SK-N-SH (cell line): ENCODE measurements at regions not wholly inside any gene's neighbourhood (a gene's known extent, or its start where the extent isn't known, plus 50 kb on each side); places are given as distances from the start of the nearest gene placed in this dataset.

Experiments used
- CTCF ChIA-PET: fragments of 300-600, 350-600 bp; formaldehyde crosslinking; extraction: SDS; loops from one replicate; lab custom pipeline; 2021; lab: Yijun Ruan, JAX
- POLR2A ChIA-PET: fragments of 350-600 bp; sonication (Branson Sonifier 250); formaldehyde crosslinking; extraction: SDS; loops from one replicate; lab custom pipeline; 2020; ENCODE audit warnings: antibody characterized with exemption, inconsistent platforms; lab: Yijun Ruan, JAX
- DNase-seq: peaks from one replicate; pipeline ENCODE4 v3.0.0; 2012
- H2AFZ ChIP-seq: fragments of 200-600 bp; sonication (generic); 2 replicates; pipeline ENCODE4 v1.8.1; 2016; ENCODE audit warnings: antibody characterized with exemption, mild to moderate bottlenecking, low read depth
- H3F3A ChIP-seq: fragments of 200-600 bp; sonication (generic); replicated peaks from 2 replicates; pipeline ENCODE3; 2016; ENCODE audit warnings: antibody characterized with exemption, mild to moderate bottlenecking; ENCODE audit not compliant: insufficient read depth
- H3K27ac ChIP-seq, 2 experiments: fragments of 200-500 bp in 1 of 2; fragments of 200-600 bp in 1 of 2; sonication (Bioruptor generic) in 1 of 2; sonication (generic), shearing (Covaris generic) in 1 of 2; 2 replicates each; pipeline versions ENCODE4 v1.5.1 to v1.6.1; 2014 to 2016; ENCODE audit warnings: low read depth in 2 of 2, inconsistent platforms in 1 of 2, low read length in 1 of 2, mild to moderate bottlenecking in 1 of 2, mixed read lengths in 1 of 2
- H3K27me3 ChIP-seq: fragments of 200-600 bp; sonication (generic), shearing (Covaris generic); 2 replicates; pipeline ENCODE4 v1.6.1; 2016; ENCODE audit warnings: mixed run types; ENCODE audit not compliant: insufficient read depth
- H3K36me3 ChIP-seq, 2 experiments: fragments of 200-500 bp in 1 of 2; fragments of 200-600 bp in 1 of 2; sonication (Bioruptor generic) in 1 of 2; sonication (generic) in 1 of 2; replicated peaks in 1 of 2; 2 replicates each; pipeline versions ENCODE3 to v1.5.1; 2014 to 2016; ENCODE audit warnings: low read length in 1 of 2, mild to moderate bottlenecking in 1 of 2; ENCODE audit not compliant: insufficient read depth in 2 of 2, control insufficient read depth in 1 of 2
- H3K4me1 ChIP-seq, 2 experiments: fragments of 200-500 bp in 1 of 2; fragments of 200-600 bp in 1 of 2; sonication (Bioruptor generic) in 1 of 2; sonication (generic), shearing (Covaris generic) in 1 of 2; 2 replicates each; pipeline versions ENCODE4 v1.5.1 to v1.6.1; 2014 to 2016; ENCODE audit warnings: low read depth in 1 of 2, low read length in 1 of 2, mixed run types in 1 of 2; ENCODE audit not compliant: insufficient read depth in 2 of 2, control insufficient read depth in 1 of 2
- H3K4me2 ChIP-seq: fragments of 200-600 bp; sonication (generic), shearing (Covaris generic); 2 replicates; pipeline ENCODE4 v1.6.1; 2017; ENCODE audit warnings: mixed run types
- H3K4me3 ChIP-seq, 2 experiments: fragments of 200-500 bp in 1 of 2; fragments of 200-600 bp in 1 of 2; sonication (Bioruptor generic) in 1 of 2; sonication (generic), shearing (Covaris generic) in 1 of 2; 2 replicates each; pipeline versions ENCODE4 v1.5.1 to v1.8.1; 2014 to 2016; ENCODE audit warnings: low read depth in 2 of 2, inconsistent platforms in 1 of 2, low read length in 1 of 2, mild to moderate bottlenecking in 1 of 2, mixed read lengths in 1 of 2, moderate library complexity in 1 of 2
- H3K79me2 ChIP-seq: fragments of 200-600 bp; sonication (generic); 2 replicates; pipeline ENCODE4 v1.8.1; 2017; ENCODE audit warnings: mild to moderate bottlenecking; ENCODE audit not compliant: insufficient read depth
- H3K9ac ChIP-seq: fragments of 200-600 bp; sonication (generic); 2 replicates; pipeline ENCODE4 v1.6.1; 2017; ENCODE audit warnings: mixed run types
- H3K9me2 ChIP-seq: fragments of 200-600 bp; sonication (generic); 2 replicates; pipeline ENCODE4 v1.6.1; 2017; ENCODE audit warnings: mixed run types
- H3K9me3 ChIP-seq: fragments of 200-600 bp; sonication (generic); 2 replicates; pipeline ENCODE4 v1.6.1; 2017; ENCODE audit warnings: mixed run types, mild to moderate bottlenecking, moderate library complexity
- H4K20me1 ChIP-seq: fragments of 200-600 bp; sonication (generic); 2 replicates; pipeline ENCODE4 v1.6.1; 2017; ENCODE audit warnings: mild to moderate bottlenecking, mixed run types; ENCODE audit not compliant: insufficient read depth
- CHD2 ChIP-seq: fragments of 150-350 bp; IDR thresholded peaks from 2 replicates; pipeline ENCODE4 v1.6.1; 2018; ENCODE audit warnings: low read length; ENCODE audit not compliant: partially characterized antibody
- ELF1 ChIP-seq: IDR thresholded peaks from 2 replicates; pipeline ENCODE4 v1.4.0; 2012
- EP300 ChIP-seq, 2 experiments: IDR thresholded peaks; 2 replicates each; pipeline versions ENCODE4 v1.4.0 to v1.6.1; 2012; ENCODE audit warnings: borderline replicate concordance in 1 of 2, low read depth in 1 of 2, low read length in 1 of 2
- EZH2phosphoT487 ChIP-seq: fragments of 200-600 bp; sonication (generic); IDR thresholded peaks from 2 replicates; pipeline ENCODE4 v1.6.1; 2017; ENCODE audit warnings: low read depth, mixed run types, mild to moderate bottlenecking, antibody characterized with exemption, moderate library complexity, borderline replicate concordance
- GATA2 ChIP-seq: sonication (generic); formaldehyde crosslinking; IDR thresholded peaks from 2 replicates; pipeline ENCODE4 v1.5.0; 2020; ENCODE audit warnings: mild to moderate bottlenecking, missing genetic modification reagents
- MEF2A ChIP-seq: IDR thresholded peaks from 2 replicates; pipeline ENCODE4 v1.4.0; 2012; ENCODE audit warnings: low read depth, borderline replicate concordance
- NRF1 ChIP-seq: IDR thresholded peaks from 2 replicates; pipeline ENCODE4 v1.6.1; 2012; ENCODE audit warnings: low read depth, mild to moderate bottlenecking, low read length
- POLR2AphosphoS5 ChIP-seq: IDR thresholded peaks from 2 replicates; pipeline ENCODE4 v1.6.1; 2012; ENCODE audit warnings: low read depth, low read length
- SIN3A ChIP-seq: IDR thresholded peaks from 2 replicates; pipeline ENCODE4 v1.6.1; 2012; ENCODE audit warnings: low read depth, mild to moderate bottlenecking, low read length, moderate library complexity, borderline replicate concordance
- TCF12 ChIP-seq: IDR thresholded peaks from 2 replicates; pipeline ENCODE4 v1.4.0; 2012
- TEAD4 ChIP-seq: IDR thresholded peaks from 2 replicates; pipeline ENCODE4 v1.4.0; 2012; ENCODE audit warnings: mild to moderate bottlenecking, borderline replicate concordance; ENCODE audit not compliant: insufficient read depth
- YY1 ChIP-seq: IDR thresholded peaks from 2 replicates; pipeline ENCODE4 v1.4.0; 2012; ENCODE audit warnings: low read depth, mild to moderate bottlenecking
- WGBS: methylation state at CpG from one replicate; pipeline ENCODE4 v1.1.6; 2017; ENCODE audit warnings: low lambda C conversion rate; 5-methylcytosine and 5-hydroxymethylcytosine counted together
- TF ChIP-seq, protein P1 (sequence below): fragments of 150-350 bp; IDR thresholded peaks from 2 replicates; pipeline ENCODE4 v1.6.1; 2016; ENCODE audit warnings: mild to moderate bottlenecking, low read depth, low read length
- TF ChIP-seq, protein P2 (sequence below): IDR thresholded peaks from 2 replicates; pipeline ENCODE4; 2012
- TF ChIP-seq, protein P3 (sequence below): fragments of 200-600 bp; sonication (generic); IDR thresholded peaks from 2 replicates; pipeline ENCODE4 v1.6.1; 2017; ENCODE audit warnings: antibody characterized with exemption, mild to moderate bottlenecking, moderate library complexity
- TF ChIP-seq, protein P4 (sequence below): fragments of 150-350 bp; IDR thresholded peaks from 2 replicates; pipeline ENCODE4 v1.6.1; 2017; ENCODE audit warnings: antibody characterized with exemption, low read length, low read depth, borderline replicate concordance
- TF ChIP-seq, protein P5 (sequence below): IDR thresholded peaks from 2 replicates; pipeline ENCODE4 v1.4.0; 2012; ENCODE audit warnings: low read depth, borderline replicate concordance
- TF ChIP-seq, protein P6 (sequence below): IDR thresholded peaks from 2 replicates; pipeline ENCODE4 v1.4.0; 2012; ENCODE audit warnings: low read depth, borderline replicate concordance

DNA sequence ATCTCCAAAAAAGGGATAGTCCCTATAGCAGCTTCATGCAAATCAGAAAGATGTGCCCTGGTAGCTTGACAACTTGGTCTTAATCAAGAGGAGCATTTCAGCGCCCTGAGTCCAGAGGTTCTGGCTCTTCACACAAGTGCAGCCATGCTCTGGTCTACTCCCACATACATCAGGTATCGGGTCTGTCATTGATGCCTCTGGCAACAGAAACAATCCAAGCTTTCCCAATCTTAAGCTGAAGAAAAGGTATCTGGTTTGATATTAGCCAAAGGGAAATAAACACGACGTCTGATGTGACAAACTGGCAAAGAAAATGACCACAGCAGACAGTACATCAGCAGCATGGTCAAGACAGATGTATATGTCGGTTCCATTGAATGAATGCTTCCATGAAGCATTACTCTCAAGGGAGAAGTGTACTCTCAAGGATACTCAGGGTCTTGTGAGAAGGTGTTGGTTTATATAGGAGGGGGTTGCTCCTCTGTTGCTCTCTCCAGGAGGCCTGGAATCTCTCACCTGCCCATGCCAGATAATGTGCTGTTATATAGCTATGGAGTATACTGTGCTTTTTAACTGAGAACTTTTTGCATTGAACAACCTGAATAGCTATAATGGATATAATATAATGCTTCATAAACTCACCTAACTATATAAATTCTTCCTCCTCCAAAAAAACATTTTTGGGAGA, 879.6 kb upstream of the PCDH10 start (continued):
- TF ChIP-seq, protein P1, sequence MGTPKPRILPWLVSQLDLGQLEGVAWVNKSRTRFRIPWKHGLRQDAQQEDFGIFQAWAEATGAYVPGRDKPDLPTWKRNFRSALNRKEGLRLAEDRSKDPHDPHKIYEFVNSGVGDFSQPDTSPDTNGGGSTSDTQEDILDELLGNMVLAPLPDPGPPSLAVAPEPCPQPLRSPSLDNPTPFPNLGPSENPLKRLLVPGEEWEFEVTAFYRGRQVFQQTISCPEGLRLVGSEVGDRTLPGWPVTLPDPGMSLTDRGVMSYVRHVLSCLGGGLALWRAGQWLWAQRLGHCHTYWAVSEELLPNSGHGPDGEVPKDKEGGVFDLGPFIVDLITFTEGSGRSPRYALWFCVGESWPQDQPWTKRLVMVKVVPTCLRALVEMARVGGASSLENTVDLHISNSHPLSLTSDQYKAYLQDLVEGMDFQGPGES: no peak
- TF ChIP-seq GATA2 (CRISPR knock-in tag): no peak
- TF ChIP-seq SIN3A: no peak
- TF ChIP-seq, protein P2, sequence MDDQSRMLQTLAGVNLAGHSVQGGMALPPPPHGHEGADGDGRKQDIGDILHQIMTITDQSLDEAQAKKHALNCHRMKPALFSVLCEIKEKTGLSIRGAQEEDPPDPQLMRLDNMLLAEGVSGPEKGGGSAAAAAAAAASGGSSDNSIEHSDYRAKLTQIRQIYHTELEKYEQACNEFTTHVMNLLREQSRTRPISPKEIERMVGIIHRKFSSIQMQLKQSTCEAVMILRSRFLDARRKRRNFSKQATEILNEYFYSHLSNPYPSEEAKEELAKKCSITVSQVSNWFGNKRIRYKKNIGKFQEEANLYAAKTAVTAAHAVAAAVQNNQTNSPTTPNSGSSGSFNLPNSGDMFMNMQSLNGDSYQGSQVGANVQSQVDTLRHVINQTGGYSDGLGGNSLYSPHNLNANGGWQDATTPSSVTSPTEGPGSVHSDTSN: no peak
- TF ChIP-seq TEAD4: no peak
- TF ChIP-seq, protein P3, sequence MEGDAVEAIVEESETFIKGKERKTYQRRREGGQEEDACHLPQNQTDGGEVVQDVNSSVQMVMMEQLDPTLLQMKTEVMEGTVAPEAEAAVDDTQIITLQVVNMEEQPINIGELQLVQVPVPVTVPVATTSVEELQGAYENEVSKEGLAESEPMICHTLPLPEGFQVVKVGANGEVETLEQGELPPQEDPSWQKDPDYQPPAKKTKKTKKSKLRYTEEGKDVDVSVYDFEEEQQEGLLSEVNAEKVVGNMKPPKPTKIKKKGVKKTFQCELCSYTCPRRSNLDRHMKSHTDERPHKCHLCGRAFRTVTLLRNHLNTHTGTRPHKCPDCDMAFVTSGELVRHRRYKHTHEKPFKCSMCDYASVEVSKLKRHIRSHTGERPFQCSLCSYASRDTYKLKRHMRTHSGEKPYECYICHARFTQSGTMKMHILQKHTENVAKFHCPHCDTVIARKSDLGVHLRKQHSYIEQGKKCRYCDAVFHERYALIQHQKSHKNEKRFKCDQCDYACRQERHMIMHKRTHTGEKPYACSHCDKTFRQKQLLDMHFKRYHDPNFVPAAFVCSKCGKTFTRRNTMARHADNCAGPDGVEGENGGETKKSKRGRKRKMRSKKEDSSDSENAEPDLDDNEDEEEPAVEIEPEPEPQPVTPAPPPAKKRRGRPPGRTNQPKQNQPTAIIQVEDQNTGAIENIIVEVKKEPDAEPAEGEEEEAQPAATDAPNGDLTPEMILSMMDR: no peak
- no peak for TF ChIP-seq MEF2A

DNA sequence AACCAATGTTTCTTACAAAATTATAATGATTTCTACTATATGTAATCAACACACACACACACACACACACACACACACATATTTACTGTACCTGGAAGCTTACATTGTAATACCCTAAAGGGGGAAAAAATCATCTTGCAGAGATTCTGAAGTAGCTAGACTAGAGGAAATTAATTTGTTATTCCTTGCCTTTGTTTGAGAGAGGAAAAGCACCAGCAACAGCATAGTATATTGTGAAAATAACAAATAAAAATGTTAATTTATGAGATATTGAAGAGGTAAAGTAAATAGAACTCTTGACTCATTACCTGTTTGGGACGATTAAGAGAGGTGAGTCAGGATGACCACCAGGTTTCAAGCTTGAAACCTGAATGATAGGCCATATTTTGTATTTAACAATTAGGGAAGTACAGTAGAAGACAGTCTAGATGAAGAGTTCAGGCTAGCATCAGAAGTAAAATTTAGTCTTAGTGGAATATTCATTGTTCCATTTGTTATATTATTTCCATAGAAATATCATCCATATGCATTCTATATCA, 873.4 kb upstream of the PCDH10 start:
- Histone ChIP-seq H3K4me2 (no peak overlapping the region), H3F3A (no peaks in the 10 kb centered on the region), H3K27ac (no peak overlapping the region), H3K4me3 (no peak overlapping the region), H2AFZ (no peak overlapping the region), H3K9ac (no peak overlapping the region), H4K20me1 (no peaks in the 10 kb centered on the region), H3K36me3 (no peaks in the 10 kb centered on the region), H3K4me1 (no peaks in the 10 kb centered on the region), H3K9me3 (no peaks in the 10 kb centered on the region), H3K79me2 (no peaks in the 10 kb centered on the region), H3K9me2 (no peaks in the 10 kb centered on the region), H3K27me3 (no peaks in the 10 kb centered on the region)
- DNase-seq: no peak
- ChIA-PET CTCF (interaction anchor here (0.6 kb wide), 1 partner anchor 290 kb away, joined by 3 read pairs; no protein-coding TSS in a partner anchor), POLR2A (no interaction called here)
- no peak for TF ChIP-seq POLR2AphosphoS5
- TF ChIP-seq, protein P4, sequence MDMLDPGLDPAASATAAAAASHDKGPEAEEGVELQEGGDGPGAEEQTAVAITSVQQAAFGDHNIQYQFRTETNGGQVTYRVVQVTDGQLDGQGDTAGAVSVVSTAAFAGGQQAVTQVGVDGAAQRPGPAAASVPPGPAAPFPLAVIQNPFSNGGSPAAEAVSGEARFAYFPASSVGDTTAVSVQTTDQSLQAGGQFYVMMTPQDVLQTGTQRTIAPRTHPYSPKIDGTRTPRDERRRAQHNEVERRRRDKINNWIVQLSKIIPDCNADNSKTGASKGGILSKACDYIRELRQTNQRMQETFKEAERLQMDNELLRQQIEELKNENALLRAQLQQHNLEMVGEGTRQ: no peak
- no peak for TF ChIP-seq EZH2phosphoT487
- TF ChIP-seq EP300 (IDR thresholded peaks at IDR 0.05; ENCODE audit: borderline replicate concordance in 1 of 2, low read depth in 1 of 2, low read length in 1 of 2): no peak
- no peak for TF ChIP-seq TCF12
- TF ChIP-seq, protein P5, sequence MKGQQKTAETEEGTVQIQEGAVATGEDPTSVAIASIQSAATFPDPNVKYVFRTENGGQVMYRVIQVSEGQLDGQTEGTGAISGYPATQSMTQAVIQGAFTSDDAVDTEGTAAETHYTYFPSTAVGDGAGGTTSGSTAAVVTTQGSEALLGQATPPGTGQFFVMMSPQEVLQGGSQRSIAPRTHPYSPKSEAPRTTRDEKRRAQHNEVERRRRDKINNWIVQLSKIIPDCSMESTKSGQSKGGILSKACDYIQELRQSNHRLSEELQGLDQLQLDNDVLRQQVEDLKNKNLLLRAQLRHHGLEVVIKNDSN: no peak
- no peak for TF ChIP-seq YY1
- TF ChIP-seq NRF1: no peak
- TF ChIP-seq, protein P6, sequence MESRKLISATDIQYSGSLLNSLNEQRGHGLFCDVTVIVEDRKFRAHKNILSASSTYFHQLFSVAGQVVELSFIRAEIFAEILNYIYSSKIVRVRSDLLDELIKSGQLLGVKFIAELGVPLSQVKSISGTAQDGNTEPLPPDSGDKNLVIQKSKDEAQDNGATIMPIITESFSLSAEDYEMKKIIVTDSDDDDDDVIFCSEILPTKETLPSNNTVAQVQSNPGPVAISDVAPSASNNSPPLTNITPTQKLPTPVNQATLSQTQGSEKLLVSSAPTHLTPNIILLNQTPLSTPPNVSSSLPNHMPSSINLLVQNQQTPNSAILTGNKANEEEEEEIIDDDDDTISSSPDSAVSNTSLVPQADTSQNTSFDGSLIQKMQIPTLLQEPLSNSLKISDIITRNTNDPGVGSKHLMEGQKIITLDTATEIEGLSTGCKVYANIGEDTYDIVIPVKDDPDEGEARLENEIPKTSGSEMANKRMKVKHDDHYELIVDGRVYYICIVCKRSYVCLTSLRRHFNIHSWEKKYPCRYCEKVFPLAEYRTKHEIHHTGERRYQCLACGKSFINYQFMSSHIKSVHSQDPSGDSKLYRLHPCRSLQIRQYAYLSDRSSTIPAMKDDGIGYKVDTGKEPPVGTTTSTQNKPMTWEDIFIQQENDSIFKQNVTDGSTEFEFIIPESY: no peak
- TF ChIP-seq ELF1: no peak
- TF ChIP-seq CHD2: no peak
- TF ChIP-seq, protein P2: no peak
- TF ChIP-seq, protein P3: no peak
- whole genome bisulfite sequencing: 0% methylated on average over 1 of the region's 1 CpG
